ENCODE measurements at regions not wholly inside any gene's neighbourhood (a gene's known extent, or its start where the extent isn't known, plus 50 kb on each side); places are given as distances from the start of the nearest gene placed in this dataset.

GRCh38 chr14:97538749-97539410 lies 741.7 kb downstream of the VRK1 start:
- TF ChIP-seq CTCF (conservative IDR thresholded peaks at IDR 0.05) (no peak), ZFX (IDR thresholded peaks at IDR 0.05) (no peak)
